Stimulated activated CD4-positive, alpha-beta T cell treated with anti-CD3 and anti-CD28 coated beads, Interleukin-2, amount 100 ng/mL, for 48 hours (primary cell): ENCODE measurements at regions not wholly inside any gene's neighbourhood (a gene's known extent, or its start where the extent isn't known, plus 50 kb on each side); places are given as distances from the start of the nearest gene placed in this dataset.
A peak's percentile ranks its signal among the peaks of the same experiment; 100 is the strongest.

Experiments used
- DNase-seq, 2 donors: peaks; one replicate each; pipeline ENCODE4 v3.0.0-alpha.2; 2020

GRCh38 chr13:97112446-97113152, 109.5 kb upstream of the MBNL2 start:
- DNase-seq, result no peak

- DNase-seq, result no peak
Observed at GRCh38 chr13:97113231-97114001, 108.7 kb upstream of the MBNL2 start.

- no peak for DNase-seq
Observed at GRCh38 chr13:97114651-97115050, 107.5 kb upstream of the MBNL2 start.

GRCh38 chr13:97116754-97117153, 105.4 kb upstream of the MBNL2 start:
- DNase-seq, result no peak

- DNase-seq, result no peak
Observed at GRCh38 chr13:97117388-97117910, 104.7 kb upstream of the MBNL2 start.

- DNase-seq, result no peak
Observed at GRCh38 chr13:97119943-97120342, 102.2 kb upstream of the MBNL2 start.

GRCh38 chr13:97120346-97120745, 101.8 kb upstream of the MBNL2 start:
- no peak for DNase-seq

- no peak for DNase-seq
Observed at GRCh38 chr13:97120976-97121375, 101.2 kb upstream of the MBNL2 start.

- no peak for DNase-seq
Observed at GRCh38 chr13:97121894-97122293, 100.2 kb upstream of the MBNL2 start.

GRCh38 chr13:97122381-97122996, 99.6 kb upstream of the MBNL2 start:
- DNase-seq, result no peak

- DNase-seq, result no peak
Observed at GRCh38 chr13:97124206-97124605, 97.9 kb upstream of the MBNL2 start.

GRCh38 chr13:97124915-97125809, 97.0 kb upstream of the MBNL2 start:
- peak; percentile 6 to 30 for DNase-seq

- no peak for DNase-seq
Observed at GRCh38 chr13:97125810-97126738, 96.1 kb upstream of the MBNL2 start.

- DNase-seq, result no peak
Observed at GRCh38 chr13:97127842-97128241, 94.3 kb upstream of the MBNL2 start.

GRCh38 chr13:97130190-97130589, 91.9 kb upstream of the MBNL2 start:
- DNase-seq, result no peak

GRCh38 chr13:97131447-97131846, 90.7 kb upstream of the MBNL2 start:
- no peak for DNase-seq

GRCh38 chr13:97133554-97133953, 88.6 kb upstream of the MBNL2 start:
- no peak for DNase-seq

GRCh38 chr13:97133955-97134354, 88.2 kb upstream of the MBNL2 start:
- no peak for DNase-seq

- no peak for DNase-seq
Observed at GRCh38 chr13:97134364-97135095, 87.6 kb upstream of the MBNL2 start.

- no peak for DNase-seq
Observed at GRCh38 chr13:97135883-97136282, 86.2 kb upstream of the MBNL2 start.

GRCh38 chr13:97136418-97136817, 85.7 kb upstream of the MBNL2 start:
- DNase-seq, result no peak
